HL-60 (cell line): ENCODE measurements at regions not wholly inside any gene's neighbourhood (a gene's known extent, or its start where the extent isn't known, plus 50 kb on each side); places are given as distances from the start of the nearest gene placed in this dataset.

Experiments used
- GABPA ChIP-seq: IDR thresholded peaks from 2 replicates; pipeline ENCODE4 v1.6.1; 2012; ENCODE audit warnings: low read depth
- POLR2AphosphoS5 ChIP-seq: IDR thresholded peaks from 2 replicates; pipeline ENCODE4 v1.6.1; 2012; ENCODE audit warnings: low read depth
- TF ChIP-seq, protein P1 (sequence below): IDR thresholded peaks from one replicate; pipeline ENCODE4 v1.5.1; 2011; ENCODE audit warnings: low read length, control low read depth, inconsistent platforms; ENCODE audit not compliant: insufficient read depth
- TF ChIP-seq, protein P2 (sequence below): IDR thresholded peaks from 2 replicates; pipeline ENCODE4 v1.6.1; 2012; ENCODE audit warnings: low read depth; ENCODE audit not compliant: insufficient replicate concordance

DNA sequence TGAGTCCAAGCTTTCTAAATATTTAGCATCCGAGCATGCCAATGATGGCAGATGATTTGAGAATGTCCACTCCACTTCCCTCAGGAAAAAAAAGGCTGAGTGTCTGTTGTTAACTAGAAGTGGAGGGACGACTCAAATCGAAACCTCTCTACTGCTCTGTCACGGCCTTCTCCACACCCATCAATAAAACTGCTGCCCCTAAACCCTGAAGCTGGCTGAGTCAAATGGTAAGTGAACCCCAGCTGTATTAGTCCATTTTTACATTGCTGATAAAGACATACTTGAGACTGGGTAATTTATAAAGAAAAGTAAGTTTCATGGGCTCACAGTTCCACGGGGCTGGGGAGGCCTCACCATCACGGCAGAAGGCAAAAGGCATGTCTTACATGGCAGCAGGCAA, 707.0 kb downstream of the QKI start:
- TF ChIP-seq, protein P1, sequence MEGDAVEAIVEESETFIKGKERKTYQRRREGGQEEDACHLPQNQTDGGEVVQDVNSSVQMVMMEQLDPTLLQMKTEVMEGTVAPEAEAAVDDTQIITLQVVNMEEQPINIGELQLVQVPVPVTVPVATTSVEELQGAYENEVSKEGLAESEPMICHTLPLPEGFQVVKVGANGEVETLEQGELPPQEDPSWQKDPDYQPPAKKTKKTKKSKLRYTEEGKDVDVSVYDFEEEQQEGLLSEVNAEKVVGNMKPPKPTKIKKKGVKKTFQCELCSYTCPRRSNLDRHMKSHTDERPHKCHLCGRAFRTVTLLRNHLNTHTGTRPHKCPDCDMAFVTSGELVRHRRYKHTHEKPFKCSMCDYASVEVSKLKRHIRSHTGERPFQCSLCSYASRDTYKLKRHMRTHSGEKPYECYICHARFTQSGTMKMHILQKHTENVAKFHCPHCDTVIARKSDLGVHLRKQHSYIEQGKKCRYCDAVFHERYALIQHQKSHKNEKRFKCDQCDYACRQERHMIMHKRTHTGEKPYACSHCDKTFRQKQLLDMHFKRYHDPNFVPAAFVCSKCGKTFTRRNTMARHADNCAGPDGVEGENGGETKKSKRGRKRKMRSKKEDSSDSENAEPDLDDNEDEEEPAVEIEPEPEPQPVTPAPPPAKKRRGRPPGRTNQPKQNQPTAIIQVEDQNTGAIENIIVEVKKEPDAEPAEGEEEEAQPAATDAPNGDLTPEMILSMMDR, result no peak
- TF ChIP-seq, protein P2, sequence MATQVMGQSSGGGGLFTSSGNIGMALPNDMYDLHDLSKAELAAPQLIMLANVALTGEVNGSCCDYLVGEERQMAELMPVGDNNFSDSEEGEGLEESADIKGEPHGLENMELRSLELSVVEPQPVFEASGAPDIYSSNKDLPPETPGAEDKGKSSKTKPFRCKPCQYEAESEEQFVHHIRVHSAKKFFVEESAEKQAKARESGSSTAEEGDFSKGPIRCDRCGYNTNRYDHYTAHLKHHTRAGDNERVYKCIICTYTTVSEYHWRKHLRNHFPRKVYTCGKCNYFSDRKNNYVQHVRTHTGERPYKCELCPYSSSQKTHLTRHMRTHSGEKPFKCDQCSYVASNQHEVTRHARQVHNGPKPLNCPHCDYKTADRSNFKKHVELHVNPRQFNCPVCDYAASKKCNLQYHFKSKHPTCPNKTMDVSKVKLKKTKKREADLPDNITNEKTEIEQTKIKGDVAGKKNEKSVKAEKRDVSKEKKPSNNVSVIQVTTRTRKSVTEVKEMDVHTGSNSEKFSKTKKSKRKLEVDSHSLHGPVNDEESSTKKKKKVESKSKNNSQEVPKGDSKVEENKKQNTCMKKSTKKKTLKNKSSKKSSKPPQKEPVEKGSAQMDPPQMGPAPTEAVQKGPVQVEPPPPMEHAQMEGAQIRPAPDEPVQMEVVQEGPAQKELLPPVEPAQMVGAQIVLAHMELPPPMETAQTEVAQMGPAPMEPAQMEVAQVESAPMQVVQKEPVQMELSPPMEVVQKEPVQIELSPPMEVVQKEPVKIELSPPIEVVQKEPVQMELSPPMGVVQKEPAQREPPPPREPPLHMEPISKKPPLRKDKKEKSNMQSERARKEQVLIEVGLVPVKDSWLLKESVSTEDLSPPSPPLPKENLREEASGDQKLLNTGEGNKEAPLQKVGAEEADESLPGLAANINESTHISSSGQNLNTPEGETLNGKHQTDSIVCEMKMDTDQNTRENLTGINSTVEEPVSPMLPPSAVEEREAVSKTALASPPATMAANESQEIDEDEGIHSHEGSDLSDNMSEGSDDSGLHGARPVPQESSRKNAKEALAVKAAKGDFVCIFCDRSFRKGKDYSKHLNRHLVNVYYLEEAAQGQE, result no peak
- no peak for TF ChIP-seq POLR2AphosphoS5
- no peak for TF ChIP-seq GABPA
